Stimulated activated naive CD8-positive, alpha-beta T cell treated with anti-CD3 and anti-CD28 coated beads, Interleukin-15, amount 100 ng/mL, for 72 hours (primary cell): ENCODE measurements at regions not wholly inside any gene's neighbourhood (a gene's known extent, or its start where the extent isn't known, plus 50 kb on each side); places are given as distances from the start of the nearest gene placed in this dataset.
A peak's percentile ranks its signal among the peaks of the same experiment; 100 is the strongest.
"Not testable (repeated sequence)": the region's sequence is repeated elsewhere in the genome, so short reads cannot be mapped to it uniquely, and the experiment has no call there.

Experiments used
- ATAC-seq: fragments of 150-1000 bp; cut with Tn5 transposase; 2 replicates; pipeline ENCODE4 v1.10.0; 2021; ENCODE audit warnings: mild to moderate bottlenecking, moderate library complexity
- DNase-seq, 2 donors: peaks; one replicate each; pipeline ENCODE4 v3.0.0; 2021 to 2022
- H3K27ac Mint-ChIP-seq, 2 donors: one replicate each; pipeline ENCODE4 v1.8.0; 2022; ENCODE audit warnings: mild to moderate bottlenecking in 2 of 2, mixed read lengths in 2 of 2, moderate library complexity in 2 of 2
- H3K27me3 Mint-ChIP-seq: one replicate; pipeline ENCODE4 v1.8.0; 2022; ENCODE audit warnings: mixed read lengths
- H3K4me1 Mint-ChIP-seq: one replicate; pipeline ENCODE4 v1.8.0; 2022; ENCODE audit warnings: mild to moderate bottlenecking, mixed read lengths
- H3K4me3 Mint-ChIP-seq, 2 donors: one replicate each; pipeline ENCODE4 v1.8.0; 2022; ENCODE audit warnings: mild to moderate bottlenecking in 2 of 2, mixed read lengths in 2 of 2, moderate library complexity in 1 of 2
- H3K9me3 Mint-ChIP-seq, 2 donors: one replicate each; pipeline ENCODE4 v1.8.0; 2022; ENCODE audit warnings: mixed read lengths in 2 of 2

GRCh38 chr2:183868707-183869106 lies 729.6 kb upstream of the ZNF804A start:
- H3K4me3 Mint-ChIP-seq = no peak overlapping the region

DNA sequence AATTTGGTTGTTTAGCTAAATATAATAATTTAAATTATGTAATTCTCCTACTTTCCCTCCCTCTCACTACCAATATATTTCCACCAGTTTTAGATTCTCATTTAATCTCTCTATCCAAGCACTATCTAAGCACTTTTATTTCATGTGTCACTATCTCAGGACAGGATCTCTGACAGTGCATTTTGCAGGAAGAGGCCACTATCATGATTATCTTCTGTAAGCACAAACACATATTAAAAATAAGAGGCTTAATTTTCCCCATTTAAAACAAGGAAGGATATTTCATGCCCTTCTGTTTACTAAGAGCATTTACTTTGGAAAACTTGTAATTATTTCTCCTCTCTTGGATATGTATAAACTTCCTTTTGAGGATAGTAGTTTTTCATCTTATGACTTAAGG lies 726.2 kb upstream of the ZNF804A start:
- Mint-ChIP-seq H3K27me3 (no peaks in the 10 kb centered on the region), H3K4me3 (no peak overlapping the region), H3K27ac (no peak overlapping the region), H3K9me3 (peaks cover 0 to 20% of the 10 kb centered on the region in 2 donors), H3K4me1 (no peaks in the 10 kb centered on the region)
- no peak for ATAC-seq
- no peak for DNase-seq

More at GRCh38 chr2:183868707-183869106, 729.6 kb upstream of the ZNF804A start:
- no peak for DNase-seq
- ATAC-seq = no peak
- no peaks in the 10 kb centered on the region for H3K27me3 Mint-ChIP-seq
- no peaks in the 10 kb centered on the region for H3K4me1 Mint-ChIP-seq
- H3K9me3 Mint-ChIP-seq = peaks cover 0 to 7% of the 10 kb centered on the region in 2 donors
- H3K27ac Mint-ChIP-seq = no peak overlapping the region

GRCh38 chr2:183881978-183882377 lies 716.4 kb upstream of the ZNF804A start:
- no peak for DNase-seq

DNA sequence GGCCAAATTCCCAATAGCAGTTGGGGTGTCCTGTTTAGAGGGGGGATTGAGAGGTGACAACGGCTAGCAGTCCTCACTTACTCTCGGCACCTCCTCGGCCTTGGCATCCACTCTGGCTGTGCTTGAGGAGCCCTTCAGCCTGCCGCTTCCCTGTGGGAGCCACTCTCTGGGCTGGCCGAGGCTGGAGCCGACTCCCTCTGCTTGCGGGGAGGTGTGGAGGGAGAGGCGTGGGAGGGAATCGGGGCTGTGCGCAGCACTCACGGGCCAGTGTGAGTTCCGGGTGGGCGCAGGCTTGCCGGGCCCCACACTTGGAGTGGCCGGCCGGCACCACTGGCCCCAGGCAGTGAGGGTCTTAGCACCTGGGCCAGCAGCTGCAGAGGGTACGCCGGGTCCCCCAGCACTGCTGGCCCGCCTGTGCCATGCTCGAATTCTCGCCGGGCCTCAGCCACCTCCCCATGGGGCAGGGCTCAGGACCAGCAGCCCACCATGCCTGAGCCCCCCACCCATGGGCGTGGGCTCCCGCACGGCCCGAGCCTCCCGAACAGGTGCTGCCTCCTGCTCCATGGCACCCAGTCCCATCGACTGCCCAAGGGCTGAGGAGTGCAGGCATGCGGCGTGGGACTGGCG lies 705.9 kb upstream of the ZNF804A start:
- H3K27ac Mint-ChIP-seq = no peak overlapping the region
- no peaks in the 10 kb centered on the region for H3K4me1 Mint-ChIP-seq
- H3K9me3 Mint-ChIP-seq = peaks cover 6 to 19% of the 10 kb centered on the region in 2 donors
- ATAC-seq (no peak), DNase-seq (no peak)
- no peaks in the 10 kb centered on the region for H3K27me3 Mint-ChIP-seq
- no peak overlapping the region for H3K4me3 Mint-ChIP-seq

More at GRCh38 chr2:183881978-183882377, 716.4 kb upstream of the ZNF804A start:
- no peaks in the 10 kb centered on the region for H3K27me3 Mint-ChIP-seq
- H3K4me1 Mint-ChIP-seq = no peaks in the 10 kb centered on the region
- peaks cover 12 to 15% of the 10 kb centered on the region in 2 donors for H3K9me3 Mint-ChIP-seq
- H3K4me3 Mint-ChIP-seq = no peak overlapping the region
- no peak overlapping the region for H3K27ac Mint-ChIP-seq
- ATAC-seq = no peak

DNA sequence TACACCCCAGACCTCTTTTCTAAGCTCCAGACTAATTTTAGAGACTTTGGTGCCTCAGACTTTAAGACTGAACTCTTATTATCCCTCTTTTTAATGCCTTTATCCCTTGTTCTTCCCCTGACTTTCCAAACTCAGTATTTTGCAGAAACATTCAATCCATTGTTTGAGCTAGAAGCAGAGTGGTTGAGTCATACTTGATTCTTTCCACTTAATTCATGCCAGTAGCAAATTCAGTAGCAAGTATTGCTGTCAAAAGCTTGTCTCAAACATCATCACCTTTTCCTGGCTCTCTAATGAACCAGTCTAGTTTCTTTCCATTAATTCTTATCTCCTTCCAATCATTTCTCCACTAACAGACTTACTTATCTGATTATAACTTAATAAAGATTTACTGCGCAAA lies 699.7 kb upstream of the ZNF804A start:
- ATAC-seq (no peak), DNase-seq (no peak)
- Mint-ChIP-seq H3K4me1 (no peaks in the 10 kb centered on the region), H3K27me3 (no peaks in the 10 kb centered on the region), H3K27ac (no peak overlapping the region), H3K9me3 (peaks cover 0 to 11% of the 10 kb centered on the region in 2 donors), H3K4me3 (no peak overlapping the region)

GRCh38 chr2:183901931-183902330 lies 696.4 kb upstream of the ZNF804A start:
- Mint-ChIP-seq H3K9me3 (peaks cover 4 to 6% of the 10 kb centered on the region in 2 donors), H3K27ac (no peak overlapping the region), H3K27me3 (no peaks in the 10 kb centered on the region), H3K4me1 (no peaks in the 10 kb centered on the region), H3K4me3 (no peak overlapping the region)
- ATAC-seq = no peak
- DNase-seq = no peak

GRCh38 chr2:183903026-183903425 lies 695.3 kb upstream of the ZNF804A start:
- DNase-seq (no peak), ATAC-seq (no peak)
- Mint-ChIP-seq H3K4me3 (no peak overlapping the region), H3K27me3 (no peaks in the 10 kb centered on the region), H3K4me1 (no peaks in the 10 kb centered on the region), H3K9me3 (peaks cover 4 to 6% of the 10 kb centered on the region in 2 donors), H3K27ac (peak overlapping the region in 1 of 2 donors; percentile 42)

- not testable (repeated sequence) for DNase-seq, H3K4me3 Mint-ChIP-seq, H3K27me3 Mint-ChIP-seq, H3K9me3 Mint-ChIP-seq, H3K4me1 Mint-ChIP-seq, H3K27ac Mint-ChIP-seq, ATAC-seq
Observed at GRCh38 chr2:183916041-183916440, 682.3 kb upstream of the ZNF804A start.

- DNase-seq = no peak
Observed at GRCh38 chr2:183919167-183919566, 679.2 kb upstream of the ZNF804A start.

GRCh38 chr2:183919926-183920325 lies 678.4 kb upstream of the ZNF804A start:
- H3K27me3 Mint-ChIP-seq = no peaks in the 10 kb centered on the region
- H3K4me1 Mint-ChIP-seq = no peaks in the 10 kb centered on the region
- ATAC-seq (no peak), DNase-seq (no peak)
- H3K9me3 Mint-ChIP-seq = peaks cover 0 to 6% of the 10 kb centered on the region in 2 donors
- no peak overlapping the region for H3K4me3 Mint-ChIP-seq
- no peak overlapping the region for H3K27ac Mint-ChIP-seq

More at GRCh38 chr2:183919167-183919566, 679.2 kb upstream of the ZNF804A start:
- H3K4me3 Mint-ChIP-seq = no peak overlapping the region
- H3K9me3 Mint-ChIP-seq = peaks cover 0 to 6% of the 10 kb centered on the region in 2 donors
- no peaks in the 10 kb centered on the region for H3K27me3 Mint-ChIP-seq
- no peaks in the 10 kb centered on the region for H3K4me1 Mint-ChIP-seq
- no peak for ATAC-seq
- no peak overlapping the region for H3K27ac Mint-ChIP-seq

DNA sequence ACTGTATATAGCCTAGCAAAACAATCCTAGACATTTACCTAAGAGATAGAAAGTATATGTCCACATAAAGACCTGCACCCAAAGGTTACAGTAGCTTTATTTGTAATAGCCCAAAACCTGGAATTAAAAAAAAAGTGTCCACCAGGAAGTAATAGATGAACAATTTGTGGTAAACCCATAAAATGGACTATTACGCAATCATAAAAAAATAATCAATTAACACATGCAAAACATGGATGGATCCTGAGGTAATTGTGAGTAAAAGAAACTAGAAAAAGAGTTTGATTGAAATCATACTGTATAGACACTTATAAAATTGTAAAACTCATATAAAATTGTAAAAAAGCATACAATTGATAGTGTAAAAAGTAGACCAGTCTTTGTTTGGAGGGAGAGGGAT lies 673.0 kb upstream of the ZNF804A start:
- H3K9me3 Mint-ChIP-seq = peaks cover 4 to 14% of the 10 kb centered on the region in 2 donors
- ATAC-seq (no peak), DNase-seq (no peak)
- no peaks in the 10 kb centered on the region for H3K27me3 Mint-ChIP-seq
- H3K4me3 Mint-ChIP-seq = no peak overlapping the region
- H3K27ac Mint-ChIP-seq = no peak overlapping the region
- no peaks in the 10 kb centered on the region for H3K4me1 Mint-ChIP-seq

GRCh38 chr2:183926433-183926832 lies 671.9 kb upstream of the ZNF804A start:
- H3K9me3 Mint-ChIP-seq = peaks cover 4 to 14% of the 10 kb centered on the region in 2 donors
- ATAC-seq = no peak

DNA sequence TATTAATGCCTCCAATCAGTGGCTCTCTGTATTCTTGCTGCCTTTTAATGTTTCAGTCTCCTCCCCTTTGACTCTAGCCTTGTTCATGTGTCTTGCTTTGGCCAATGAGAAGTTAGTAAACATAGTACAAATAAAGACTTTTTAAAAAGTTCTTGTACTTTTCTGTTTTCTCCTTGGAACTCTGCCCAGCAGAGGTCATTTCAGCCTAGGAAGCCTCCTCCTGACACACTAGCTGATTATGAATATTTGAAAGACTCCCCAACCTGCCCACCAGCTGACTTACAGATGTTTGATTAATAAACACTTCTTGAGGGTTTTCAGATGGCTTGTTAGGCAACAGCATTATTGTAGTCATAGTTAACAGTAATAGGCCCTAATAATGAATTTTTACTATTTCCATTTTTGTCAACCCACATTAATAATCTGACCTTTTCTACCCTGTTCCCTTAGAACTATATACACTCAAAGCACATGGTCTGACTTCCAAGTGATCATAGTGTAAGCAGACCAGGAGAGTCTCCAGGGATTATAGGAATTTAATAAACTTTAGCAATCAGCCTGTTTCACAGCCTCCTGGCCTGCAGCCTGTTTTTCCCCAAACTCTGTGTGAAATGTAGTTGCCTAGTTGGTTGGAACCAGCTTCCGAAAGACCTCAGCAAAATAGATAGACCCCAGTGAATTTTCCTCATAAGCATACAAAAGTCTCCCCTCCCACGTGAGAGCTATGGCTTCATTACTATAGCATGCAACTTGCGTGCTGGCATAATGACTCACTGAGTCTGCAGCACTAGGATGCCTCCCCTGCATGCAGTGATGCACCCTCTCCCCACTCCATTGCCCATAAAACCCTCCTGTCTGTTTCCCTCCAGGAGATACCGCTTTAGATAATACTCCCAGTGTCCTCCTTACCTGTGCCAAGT lies 670.7 kb upstream of the ZNF804A start:
- no peak for ATAC-seq
- H3K4me3 Mint-ChIP-seq = no peak overlapping the region
- H3K9me3 Mint-ChIP-seq = peaks cover 4 to 14% of the 10 kb centered on the region in 2 donors
- no peaks in the 10 kb centered on the region for H3K4me1 Mint-ChIP-seq
- H3K27ac Mint-ChIP-seq = no peak overlapping the region
- DNase-seq = no peak
- no peaks in the 10 kb centered on the region for H3K27me3 Mint-ChIP-seq

More at GRCh38 chr2:183926433-183926832, 671.9 kb upstream of the ZNF804A start:
- H3K27me3 Mint-ChIP-seq = no peaks in the 10 kb centered on the region
- no peak overlapping the region for H3K27ac Mint-ChIP-seq
- no peak overlapping the region for H3K4me3 Mint-ChIP-seq
- no peak for DNase-seq
- no peaks in the 10 kb centered on the region for H3K4me1 Mint-ChIP-seq

GRCh38 chr2:183935005-183935404 lies 663.3 kb upstream of the ZNF804A start:
- no peak overlapping the region for H3K4me3 Mint-ChIP-seq
- H3K27ac Mint-ChIP-seq = no peak overlapping the region
- H3K4me1 Mint-ChIP-seq = no peaks in the 10 kb centered on the region
- peaks cover 14 to 23% of the 10 kb centered on the region in 2 donors for H3K9me3 Mint-ChIP-seq
- DNase-seq = no peak
- H3K27me3 Mint-ChIP-seq = no peaks in the 10 kb centered on the region
- ATAC-seq = no peak

GRCh38 chr2:183937220-183937619 lies 661.1 kb upstream of the ZNF804A start:
- Mint-ChIP-seq H3K9me3 (peaks cover 14 to 23% of the 10 kb centered on the region in 2 donors), H3K4me1 (no peaks in the 10 kb centered on the region), H3K4me3 (no peak overlapping the region), H3K27me3 (no peaks in the 10 kb centered on the region), H3K27ac (no peak overlapping the region)
- DNase-seq (no peak), ATAC-seq (no peak)

DNA sequence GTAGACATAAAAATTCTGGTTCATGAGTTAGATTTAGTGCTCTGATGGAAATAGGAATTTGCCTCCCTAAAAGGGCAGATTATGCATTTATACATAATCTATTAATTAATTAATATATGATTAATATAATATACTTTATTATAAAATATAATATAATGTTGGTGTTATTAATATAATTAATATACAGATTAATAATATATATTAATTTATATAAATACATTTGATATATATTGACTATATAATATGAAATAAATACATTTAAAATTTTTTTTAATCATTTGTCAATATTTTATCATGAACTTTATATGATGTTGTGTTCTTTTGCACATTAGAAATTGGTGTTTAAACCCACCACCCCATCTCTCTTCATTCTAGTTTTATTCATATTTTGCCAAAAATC lies 652.1 kb upstream of the ZNF804A start:
- H3K27ac Mint-ChIP-seq = no peak overlapping the region
- peaks cover 6 to 10% of the 10 kb centered on the region in 2 donors for H3K9me3 Mint-ChIP-seq
- DNase-seq = no peak
- ATAC-seq = no peak
- no peak overlapping the region for H3K4me3 Mint-ChIP-seq
- H3K4me1 Mint-ChIP-seq = no peaks in the 10 kb centered on the region
- no peaks in the 10 kb centered on the region for H3K27me3 Mint-ChIP-seq
